ENCODE measurements at regions not wholly inside any gene's neighbourhood (a gene's known extent, or its start where the extent isn't known, plus 50 kb on each side); places are given as distances from the start of the nearest gene placed in this dataset.
A peak's percentile ranks its signal among the peaks of the same experiment; 100 is the strongest.

- no peak overlapping the region for H3K4me3 ChIP-seq (ENCODE audit: low read depth, low read length)
- no peak for DNase-seq (ENCODE audit: low read depth)
- TF ChIP-seq MYC (IDR thresholded peaks at IDR 0.05; ENCODE audit: low read depth, low read length): no peak
- TF ChIP-seq MAX (IDR thresholded peaks at IDR 0.05; ENCODE audit: low read depth, low read length): no peak
- no peak for TF ChIP-seq CTCF (IDR thresholded peaks at IDR 0.05; ENCODE audit: low read depth, low read length)
- TF ChIP-seq POLR2A (IDR thresholded peaks at IDR 0.05; ENCODE audit: extremely low read depth, insufficient read length): no peak
These were observed 324.0 kb downstream of the RNF144A start for GRCh38 chr2:7241041-7241745.

- peak; percentile 11 for DNase-seq (ENCODE audit: low read depth)
- no peak for TF ChIP-seq CTCF (IDR thresholded peaks at IDR 0.05; ENCODE audit: low read depth, low read length)
- TF ChIP-seq POLR2A (IDR thresholded peaks at IDR 0.05; ENCODE audit: extremely low read depth, insufficient read length): no peak
- no peak for TF ChIP-seq MYC (IDR thresholded peaks at IDR 0.05; ENCODE audit: low read depth, low read length)
- no peak for TF ChIP-seq MAX (IDR thresholded peaks at IDR 0.05; ENCODE audit: low read depth, low read length)
- no peak overlapping the region for H3K4me3 ChIP-seq (ENCODE audit: low read depth, low read length)
These were observed 325.1 kb downstream of the RNF144A start for GRCh38 chr2:7242189-7242867.

- DNase-seq (ENCODE audit: low read depth): no peak
- H3K4me3 ChIP-seq (ENCODE audit: low read depth, low read length): no peak overlapping the region
- TF ChIP-seq MAX (IDR thresholded peaks at IDR 0.05; ENCODE audit: low read depth, low read length) (no peak), CTCF (IDR thresholded peaks at IDR 0.05; ENCODE audit: low read depth, low read length) (no peak), MYC (IDR thresholded peaks at IDR 0.05; ENCODE audit: low read depth, low read length) (no peak), POLR2A (IDR thresholded peaks at IDR 0.05; ENCODE audit: extremely low read depth, insufficient read length) (no peak)
These were observed 326.1 kb downstream of the RNF144A start for GRCh38 chr2:7243276-7243675.

GRCh38 chr2:7256377-7256776 is 339.2 kb downstream of the RNF144A start:
- no peak overlapping the region for H3K4me3 ChIP-seq (ENCODE audit: low read depth, low read length)
- DNase-seq (ENCODE audit: low read depth): no peak
- TF ChIP-seq MAX (IDR thresholded peaks at IDR 0.05; ENCODE audit: low read depth, low read length) (no peak), CTCF (IDR thresholded peaks at IDR 0.05; ENCODE audit: low read depth, low read length) (no peak), MYC (IDR thresholded peaks at IDR 0.05; ENCODE audit: low read depth, low read length) (no peak), POLR2A (IDR thresholded peaks at IDR 0.05; ENCODE audit: extremely low read depth, insufficient read length) (no peak)

GRCh38 chr2:7262727-7263126 is 345.5 kb downstream of the RNF144A start:
- no peak for DNase-seq (ENCODE audit: low read depth)
- no peak overlapping the region for H3K4me3 ChIP-seq (ENCODE audit: low read depth, low read length)
- TF ChIP-seq MAX (IDR thresholded peaks at IDR 0.05; ENCODE audit: low read depth, low read length) (no peak), CTCF (IDR thresholded peaks at IDR 0.05; ENCODE audit: low read depth, low read length) (no peak), POLR2A (IDR thresholded peaks at IDR 0.05; ENCODE audit: extremely low read depth, insufficient read length) (no peak), MYC (IDR thresholded peaks at IDR 0.05; ENCODE audit: low read depth, low read length) (no peak)

All from NB4 (cell line).